ENCODE measurements at regions not wholly inside any gene's neighbourhood (a gene's known extent, or its start where the extent isn't known, plus 50 kb on each side); places are given as distances from the start of the nearest gene placed in this dataset.

DNA sequence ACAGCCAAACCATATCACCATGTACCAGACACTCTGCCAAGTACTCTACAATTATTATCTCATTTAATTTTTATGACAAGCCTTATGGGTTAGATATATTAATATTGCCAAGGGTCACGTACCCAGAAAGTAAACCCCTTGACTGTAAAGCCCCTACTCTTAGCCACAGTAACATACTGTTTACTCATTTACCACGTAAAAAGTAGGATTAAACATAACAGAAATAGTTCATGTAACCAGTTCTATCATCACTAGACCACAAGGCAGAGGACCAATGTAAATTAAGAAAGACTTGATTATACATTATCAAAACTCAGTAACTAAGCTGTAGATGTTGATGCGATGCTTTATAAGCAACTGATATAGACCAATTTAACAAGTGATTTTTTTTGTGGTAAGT lies 101.5 kb upstream of the CNTNAP4 start:
- H3K4me3 ChIP-seq (ENCODE audit: low read depth, low read length), result no peak overlapping the region
- no peak for DNase-seq (ENCODE audit: low read depth)
- TF ChIP-seq, protein P1, sequence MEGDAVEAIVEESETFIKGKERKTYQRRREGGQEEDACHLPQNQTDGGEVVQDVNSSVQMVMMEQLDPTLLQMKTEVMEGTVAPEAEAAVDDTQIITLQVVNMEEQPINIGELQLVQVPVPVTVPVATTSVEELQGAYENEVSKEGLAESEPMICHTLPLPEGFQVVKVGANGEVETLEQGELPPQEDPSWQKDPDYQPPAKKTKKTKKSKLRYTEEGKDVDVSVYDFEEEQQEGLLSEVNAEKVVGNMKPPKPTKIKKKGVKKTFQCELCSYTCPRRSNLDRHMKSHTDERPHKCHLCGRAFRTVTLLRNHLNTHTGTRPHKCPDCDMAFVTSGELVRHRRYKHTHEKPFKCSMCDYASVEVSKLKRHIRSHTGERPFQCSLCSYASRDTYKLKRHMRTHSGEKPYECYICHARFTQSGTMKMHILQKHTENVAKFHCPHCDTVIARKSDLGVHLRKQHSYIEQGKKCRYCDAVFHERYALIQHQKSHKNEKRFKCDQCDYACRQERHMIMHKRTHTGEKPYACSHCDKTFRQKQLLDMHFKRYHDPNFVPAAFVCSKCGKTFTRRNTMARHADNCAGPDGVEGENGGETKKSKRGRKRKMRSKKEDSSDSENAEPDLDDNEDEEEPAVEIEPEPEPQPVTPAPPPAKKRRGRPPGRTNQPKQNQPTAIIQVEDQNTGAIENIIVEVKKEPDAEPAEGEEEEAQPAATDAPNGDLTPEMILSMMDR (IDR thresholded peaks at IDR 0.05; ENCODE audit: control insufficient read depth, extremely low read depth, insufficient read depth), result no peak

DNA sequence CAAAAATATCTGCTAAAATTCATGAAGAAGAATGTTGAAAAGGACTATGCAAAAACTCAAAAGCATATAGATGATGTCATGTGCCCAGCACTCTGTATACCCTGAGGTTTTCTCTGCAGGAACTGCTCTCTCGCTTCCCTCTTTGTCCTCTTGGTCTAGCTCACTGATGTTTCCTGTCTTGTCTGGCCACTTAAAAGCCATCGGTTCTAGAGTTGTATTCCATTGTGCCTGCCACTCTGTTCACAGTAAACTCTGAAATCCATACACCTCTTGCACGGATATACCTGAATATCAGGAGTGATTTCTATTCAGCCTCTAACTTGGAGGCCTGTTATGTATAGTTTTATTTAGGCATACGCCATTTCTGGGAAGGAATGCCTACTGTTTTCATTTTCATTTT lies 101.0 kb upstream of the CNTNAP4 start:
- no peak overlapping the region for H3K4me3 ChIP-seq (ENCODE audit: low read depth, low read length)
- DNase-seq (ENCODE audit: low read depth), result no peak
- TF ChIP-seq, protein P1 (IDR thresholded peaks at IDR 0.05; ENCODE audit: control insufficient read depth, extremely low read depth, insufficient read depth), result no peak

DNA sequence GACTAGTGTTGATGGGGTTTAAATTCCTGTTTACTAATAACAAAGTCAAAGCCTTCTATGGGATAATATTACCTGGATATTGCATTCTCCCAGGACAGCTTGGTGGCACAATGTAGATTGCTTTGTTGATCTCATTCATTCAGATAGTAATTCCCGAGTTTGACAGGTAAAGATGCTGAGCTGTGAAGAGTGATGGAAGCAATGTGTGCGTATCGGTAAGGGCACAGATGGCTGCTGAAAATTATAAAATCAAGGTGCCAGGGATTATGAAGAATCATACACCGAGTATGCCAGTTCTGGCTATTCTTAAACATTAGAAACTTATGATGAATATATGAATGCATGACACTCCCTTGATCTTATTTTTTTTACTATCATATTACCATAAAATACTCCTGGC lies 100.6 kb upstream of the CNTNAP4 start:
- DNase-seq (ENCODE audit: low read depth), result no peak
- H3K4me3 ChIP-seq (ENCODE audit: low read depth, low read length), result no peak overlapping the region
- TF ChIP-seq, protein P1 (IDR thresholded peaks at IDR 0.05; ENCODE audit: control insufficient read depth, extremely low read depth, insufficient read depth), result no peak

DNA sequence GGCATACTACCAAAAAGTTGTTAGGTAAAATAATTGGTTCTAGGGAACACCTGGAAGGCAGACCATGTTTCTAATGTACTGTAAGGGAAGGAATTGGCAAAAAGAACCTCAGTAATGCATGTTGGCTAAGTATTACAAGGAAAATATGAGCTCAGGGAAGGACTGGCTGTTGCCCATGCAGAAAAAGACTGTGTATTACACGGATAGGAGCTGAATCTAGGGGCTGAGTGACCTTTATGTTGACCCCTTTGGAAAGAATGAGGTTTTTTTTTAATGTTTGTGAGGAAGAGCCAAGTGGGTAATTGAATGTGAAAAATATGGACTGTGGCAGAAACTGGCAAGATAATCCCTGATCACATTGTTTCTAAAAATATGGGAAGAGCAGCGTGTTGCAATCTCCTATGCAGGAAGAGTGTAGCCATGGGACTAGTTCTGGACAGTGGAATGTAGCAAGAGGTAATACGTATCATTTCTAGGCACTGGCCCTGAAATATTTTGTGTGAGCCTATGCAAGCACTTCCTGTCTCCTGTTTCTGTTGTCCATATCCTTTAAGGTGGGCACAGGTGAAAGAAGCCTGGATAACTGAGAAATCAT lies 95.1 kb upstream of the CNTNAP4 start:
- DNase-seq (ENCODE audit: low read depth), result no peak
- TF ChIP-seq, protein P1 (IDR thresholded peaks at IDR 0.05; ENCODE audit: control insufficient read depth, extremely low read depth, insufficient read depth), result no peak
- no peak overlapping the region for H3K4me3 ChIP-seq (ENCODE audit: low read depth, low read length)

DNA sequence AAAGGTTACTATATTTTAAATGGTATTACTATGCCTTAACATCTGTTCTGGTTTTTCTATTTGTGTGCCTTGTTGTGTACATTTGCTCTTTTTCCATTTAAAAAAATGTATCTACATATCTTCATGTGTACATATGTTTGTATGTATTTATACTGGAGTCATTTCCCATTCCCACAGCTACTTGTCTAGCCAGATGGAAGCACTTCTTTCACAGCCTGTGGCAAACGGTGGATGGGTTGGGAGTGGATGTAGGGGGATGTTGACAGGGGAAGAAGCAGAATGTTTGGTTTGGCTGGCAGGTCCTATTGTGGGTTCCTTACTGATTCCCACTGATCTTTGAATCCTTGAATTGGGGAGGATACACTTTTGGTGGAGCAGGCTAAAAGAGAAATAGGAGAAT lies 93.6 kb upstream of the CNTNAP4 start:
- TF ChIP-seq, protein P1 (IDR thresholded peaks at IDR 0.05; ENCODE audit: control insufficient read depth, extremely low read depth, insufficient read depth), result no peak
- H3K4me3 ChIP-seq (ENCODE audit: low read depth, low read length), result no peak overlapping the region
- DNase-seq (ENCODE audit: low read depth), result no peak

DNA sequence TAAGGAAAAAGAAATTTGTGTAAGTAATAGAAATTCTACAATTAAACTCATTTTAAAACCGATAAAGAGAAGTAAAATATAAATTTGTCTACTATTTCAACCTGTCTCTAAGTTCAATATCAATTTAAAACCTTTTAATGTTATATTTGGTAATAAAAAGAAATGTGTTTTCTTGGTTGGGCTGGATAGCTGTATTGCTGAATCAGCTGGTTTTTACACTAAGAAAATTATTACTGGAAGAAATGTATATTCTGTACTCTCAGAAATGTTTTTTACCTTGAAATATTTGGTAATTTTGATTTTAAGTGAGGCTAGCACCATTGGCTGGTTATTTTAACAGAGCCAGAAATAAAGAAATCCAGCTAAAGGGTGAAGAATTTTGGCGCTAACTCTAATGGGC lies 87.1 kb upstream of the CNTNAP4 start:
- TF ChIP-seq, protein P1 (IDR thresholded peaks at IDR 0.05; ENCODE audit: control insufficient read depth, extremely low read depth, insufficient read depth), result no peak
- H3K4me3 ChIP-seq (ENCODE audit: low read depth, low read length), result no peak overlapping the region
- DNase-seq (ENCODE audit: low read depth), result no peak

DNA sequence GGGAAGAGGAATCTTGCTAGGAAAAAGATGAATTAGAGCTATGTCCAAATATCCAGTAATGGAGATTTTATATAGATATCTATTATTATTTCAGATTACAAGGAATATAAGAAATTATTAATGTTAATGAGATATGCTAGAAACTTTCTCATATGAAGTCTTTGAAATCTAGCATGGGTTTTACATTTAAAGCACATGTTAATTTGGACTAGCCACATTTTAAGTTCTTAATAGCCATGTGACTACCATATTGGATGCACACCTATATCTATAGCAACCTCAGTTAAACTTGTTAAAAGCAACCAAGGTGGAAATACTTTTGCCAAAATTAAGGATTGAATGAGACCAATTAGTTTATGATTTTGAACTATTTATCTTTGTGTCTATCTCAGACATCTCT lies 86.7 kb upstream of the CNTNAP4 start:
- TF ChIP-seq, protein P1 (IDR thresholded peaks at IDR 0.05; ENCODE audit: control insufficient read depth, extremely low read depth, insufficient read depth), result no peak
- DNase-seq (ENCODE audit: low read depth), result no peak
- no peak overlapping the region for H3K4me3 ChIP-seq (ENCODE audit: low read depth, low read length)

Measured in LNCaP clone FGC (cell line).